GM21619 (cell line): ENCODE measurements at regions not wholly inside any gene's neighbourhood (a gene's known extent, or its start where the extent isn't known, plus 50 kb on each side); places are given as distances from the start of the nearest gene placed in this dataset.

ENCODE experiments used
- ATAC-seq: cut with Tn5 transposase; IDR thresholded peaks from one replicate; pipeline ENCODE4 v1.9.1; 2021; ENCODE audit not compliant: unreplicated experiment

- ATAC-seq, result no peak
Measured at GRCh38 chr1:222046684-222047263, 304.9 kb upstream of the DUSP10 start.

GRCh38 chr1:222045786-222046185 lies 303.9 kb upstream of the DUSP10 start:
- no peak for ATAC-seq

DNA sequence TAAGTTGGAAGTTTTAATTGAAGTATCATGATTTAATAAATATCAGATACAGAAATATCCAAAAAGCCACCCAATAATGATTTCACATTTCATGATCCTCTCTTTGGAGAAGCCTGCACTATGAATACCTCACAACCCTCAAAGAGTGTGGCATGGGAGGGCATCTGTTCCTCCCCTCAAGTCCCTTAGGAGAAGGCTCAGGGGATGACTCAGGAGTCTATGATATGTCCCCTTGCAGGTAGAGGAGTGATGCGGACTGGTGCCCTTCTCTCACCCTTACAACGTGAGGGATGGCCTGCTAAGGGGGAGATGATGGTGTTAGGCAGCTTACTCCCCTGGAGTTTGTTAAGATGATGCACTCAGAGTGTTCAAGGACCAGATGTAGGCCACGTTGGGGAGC lies 303.3 kb upstream of the DUSP10 start:
- ATAC-seq, result no peak

DNA sequence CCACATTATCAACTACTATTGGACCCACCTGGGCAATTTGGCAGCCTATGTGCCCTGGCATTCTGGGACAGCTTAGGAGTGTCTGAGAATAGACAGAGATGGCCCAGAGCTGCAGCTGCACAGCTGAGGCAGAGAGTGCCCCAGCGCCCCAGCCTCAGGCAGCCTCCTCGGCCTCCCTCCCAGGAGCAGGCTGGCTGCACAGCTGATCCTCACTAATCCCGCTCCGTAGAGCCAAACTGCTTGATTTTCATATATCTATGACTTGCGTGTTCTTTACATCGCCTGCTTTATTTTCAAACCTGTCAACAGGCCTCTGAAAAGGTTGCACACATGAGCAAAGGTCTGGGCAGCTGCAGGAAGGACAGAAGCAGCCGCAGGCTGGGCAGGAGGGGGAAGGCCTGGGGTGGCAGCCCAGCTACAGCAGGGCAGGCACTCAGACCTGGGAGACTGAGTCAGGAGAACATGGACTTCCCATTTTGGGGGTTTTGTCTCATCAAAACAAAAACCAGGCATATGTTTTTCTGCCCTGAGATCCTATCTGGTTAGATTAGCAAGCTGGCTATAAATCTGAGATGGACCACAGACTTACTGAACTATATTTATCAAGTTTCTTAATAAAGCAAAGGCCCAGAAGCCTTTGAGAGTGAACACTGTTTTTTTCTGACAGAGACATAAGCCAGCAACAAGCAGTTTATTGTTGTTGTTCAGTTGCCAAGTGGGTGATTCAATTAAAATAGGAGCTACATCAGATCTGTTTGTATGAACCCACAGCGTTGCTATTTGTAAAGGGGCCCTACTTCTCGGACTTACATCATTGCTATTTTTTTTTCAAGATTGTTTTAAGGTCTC lies 301.8 kb upstream of the DUSP10 start:
- no peak for ATAC-seq

DNA sequence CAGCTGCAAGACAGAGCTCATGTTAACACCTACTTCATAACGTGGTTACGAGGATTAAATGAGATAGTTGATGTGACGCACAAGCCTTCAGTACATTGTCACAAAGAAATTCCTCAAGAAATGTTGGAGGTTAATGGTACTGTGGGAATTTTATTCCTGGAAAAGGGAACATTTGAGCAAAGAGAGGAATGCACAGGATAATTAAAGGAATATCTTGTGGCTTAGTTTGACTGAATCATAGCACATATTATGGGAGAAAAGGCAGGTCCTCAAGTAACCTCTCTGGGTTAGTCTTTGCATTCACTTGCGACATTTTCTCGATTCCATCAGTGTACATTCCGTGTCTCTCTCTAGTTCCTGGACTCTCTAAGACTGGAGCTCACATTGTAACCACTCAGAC lies 300.2 kb upstream of the DUSP10 start:
- ATAC-seq, result no peak

DNA sequence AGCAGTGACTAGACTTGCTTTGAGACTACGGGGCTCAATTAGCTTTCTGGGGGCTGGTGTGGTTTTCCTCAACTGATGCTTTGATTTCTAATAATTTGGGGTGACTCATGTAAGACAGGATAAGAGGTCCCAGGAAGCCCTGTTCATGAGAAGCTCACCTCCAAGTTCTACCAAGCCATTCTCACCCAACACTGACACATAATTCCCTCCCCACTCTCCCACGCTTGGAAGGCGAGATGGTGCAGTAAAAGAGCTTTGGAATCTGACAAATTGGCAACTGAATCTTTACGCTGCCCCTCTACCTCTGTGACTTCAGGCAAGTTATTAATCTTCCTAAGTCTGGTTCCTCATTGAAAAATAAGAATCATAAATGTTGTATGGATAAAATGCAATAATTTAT lies 299.1 kb upstream of the DUSP10 start:
- ATAC-seq, result no peak

DNA sequence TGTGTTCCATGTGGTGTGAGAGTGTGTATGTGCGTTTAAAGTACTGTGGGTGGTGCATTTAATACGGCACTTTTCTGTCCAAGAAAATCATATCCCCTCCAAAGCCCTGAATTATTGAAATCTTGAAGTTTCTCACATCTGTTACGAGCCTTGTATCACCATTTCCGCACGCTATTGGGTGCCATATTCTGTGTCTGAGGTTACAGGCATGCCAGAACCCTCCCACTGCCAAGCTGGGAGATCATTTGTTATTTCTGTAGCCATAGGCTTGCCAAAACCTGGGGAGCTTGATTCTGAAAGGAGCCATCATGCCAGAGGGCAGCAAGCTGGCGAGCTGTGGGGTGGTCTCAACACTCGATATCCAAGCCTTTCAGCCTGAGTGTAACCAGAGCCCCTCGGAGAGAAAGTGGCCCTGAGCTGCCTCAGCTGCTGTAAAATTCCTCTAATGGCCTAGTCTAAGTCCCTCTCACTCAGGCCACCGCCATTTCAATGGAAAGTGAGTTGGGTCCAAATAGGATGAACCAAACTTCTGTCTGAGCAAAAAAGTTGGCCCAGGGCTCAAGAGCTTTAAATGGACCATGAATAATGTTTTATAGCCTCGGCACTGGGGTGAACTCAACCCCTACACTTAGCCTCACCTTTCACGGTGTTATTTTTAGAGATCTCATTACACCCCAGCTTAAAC lies 298.4 kb upstream of the DUSP10 start:
- no peak for ATAC-seq

DNA sequence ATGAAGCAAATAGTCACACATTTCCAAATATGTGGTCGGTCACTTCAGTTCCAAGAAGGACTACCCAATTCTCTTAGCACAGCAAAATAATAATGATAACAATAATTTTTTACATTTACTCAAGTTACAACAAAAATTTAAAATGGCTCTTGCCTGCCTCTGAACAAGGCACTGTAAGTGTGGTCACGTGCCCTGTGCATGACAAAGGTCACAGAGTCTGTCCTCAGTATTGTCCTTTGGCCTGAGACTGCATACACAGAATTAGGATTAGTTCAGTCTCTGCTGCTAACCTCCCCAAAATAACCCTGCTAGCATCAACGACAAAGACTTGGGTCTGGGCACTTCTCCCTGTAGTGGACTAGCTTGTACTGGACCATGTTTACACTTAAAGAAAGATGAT lies 297.1 kb upstream of the DUSP10 start:
- ATAC-seq, result no peak

- no peak for ATAC-seq
Measured at GRCh38 chr1:222037720-222038119, 295.8 kb upstream of the DUSP10 start.

DNA sequence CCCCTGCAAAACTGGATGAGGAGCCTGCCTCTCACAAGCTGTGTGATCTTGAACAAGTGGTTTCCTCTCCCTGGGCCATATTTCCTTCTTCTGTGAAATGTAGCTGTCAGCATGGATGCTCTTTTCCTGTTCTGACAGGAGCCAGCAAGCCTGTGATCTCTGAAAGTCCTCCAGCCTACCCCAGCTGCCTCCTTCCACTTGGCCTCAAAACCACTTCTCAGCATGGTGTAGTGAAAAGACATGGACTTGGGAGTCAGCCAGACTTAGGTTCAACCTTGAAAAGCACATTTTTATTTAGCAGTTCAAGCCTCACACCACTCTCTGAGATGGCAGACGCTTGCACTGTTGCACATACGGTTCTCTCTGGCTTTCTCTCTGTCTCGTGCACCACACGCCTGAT lies 292.9 kb upstream of the DUSP10 start:
- no peak for ATAC-seq

DNA sequence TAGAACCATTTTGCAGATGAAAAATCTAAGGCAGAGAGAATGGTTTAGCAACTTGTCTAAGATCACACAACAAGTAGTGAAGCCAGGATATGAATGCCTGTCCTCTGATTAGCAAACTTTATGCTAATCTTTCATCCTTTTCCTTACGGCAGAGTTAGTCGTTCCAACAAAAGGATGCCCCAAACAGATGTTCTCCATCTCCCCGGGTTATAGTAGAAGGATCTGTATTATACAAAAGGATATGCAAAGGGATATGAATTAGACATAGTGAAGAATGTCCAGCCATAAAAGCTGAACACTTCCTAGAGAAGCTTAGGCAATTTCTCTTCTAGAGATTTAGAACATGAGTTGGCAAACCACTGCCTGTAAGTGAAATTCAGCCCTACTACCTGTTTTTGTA lies 291.6 kb upstream of the DUSP10 start:
- no peak for ATAC-seq

DNA sequence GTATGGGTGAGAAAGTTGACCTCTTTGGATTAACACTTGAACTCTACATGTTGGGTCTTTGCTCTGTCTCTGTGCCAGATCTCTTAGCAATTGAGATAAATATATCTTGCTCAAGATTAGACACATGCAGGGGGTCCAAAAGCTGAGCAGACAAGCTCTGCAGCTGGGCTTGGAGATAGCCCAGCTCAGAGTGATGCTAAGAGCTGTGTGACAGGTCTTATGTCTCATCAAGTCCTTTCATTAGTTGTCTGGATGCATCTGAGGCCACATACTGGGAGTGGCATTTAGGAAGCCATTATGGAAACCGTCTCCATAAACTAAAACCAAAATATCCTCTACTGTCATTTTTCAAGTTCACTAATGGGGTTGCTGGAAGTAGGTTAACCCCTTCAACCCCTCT lies 289.4 kb upstream of the DUSP10 start:
- no peak for ATAC-seq

- ATAC-seq, result no peak
Measured at GRCh38 chr1:222028676-222029075, 286.8 kb upstream of the DUSP10 start.

DNA sequence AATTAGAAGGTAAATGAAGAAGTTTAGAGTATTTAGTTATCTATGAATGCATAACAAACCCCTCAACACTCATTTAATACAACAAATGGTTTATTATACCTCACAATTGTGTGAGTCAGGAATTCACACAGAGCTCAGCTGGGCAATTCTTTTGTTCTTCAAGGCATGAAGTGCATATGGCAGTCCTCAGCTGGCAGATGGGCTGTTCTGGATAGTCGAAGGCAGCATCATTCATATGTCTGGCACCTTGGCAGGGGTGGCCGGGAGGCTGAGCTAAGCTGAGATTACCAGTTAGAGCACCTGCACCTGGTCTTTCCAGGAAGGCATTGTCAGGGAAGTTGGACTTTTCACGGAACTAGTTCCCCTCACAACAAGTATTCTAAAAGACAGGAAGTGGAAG lies 286.2 kb upstream of the DUSP10 start:
- no peak for ATAC-seq

DNA sequence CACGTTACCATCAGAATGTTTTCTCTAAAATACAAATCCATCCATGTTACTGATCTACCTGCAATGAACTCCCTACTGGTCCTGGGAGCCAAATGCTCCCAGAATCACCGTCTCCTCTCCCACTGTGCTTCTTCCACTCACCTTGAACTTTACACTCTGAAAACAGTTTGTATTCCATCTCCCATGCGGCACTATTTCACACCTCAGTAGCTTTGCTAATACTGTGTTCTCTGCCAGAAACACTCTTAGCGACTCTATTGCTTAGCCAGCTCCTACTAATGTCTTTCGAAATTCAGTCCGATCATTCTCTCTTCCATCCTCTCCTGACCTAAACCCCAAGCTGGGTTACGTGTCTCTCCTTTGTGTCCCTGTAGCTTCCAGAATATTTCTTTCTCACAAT lies 284.4 kb upstream of the DUSP10 start:
- no peak for ATAC-seq

DNA sequence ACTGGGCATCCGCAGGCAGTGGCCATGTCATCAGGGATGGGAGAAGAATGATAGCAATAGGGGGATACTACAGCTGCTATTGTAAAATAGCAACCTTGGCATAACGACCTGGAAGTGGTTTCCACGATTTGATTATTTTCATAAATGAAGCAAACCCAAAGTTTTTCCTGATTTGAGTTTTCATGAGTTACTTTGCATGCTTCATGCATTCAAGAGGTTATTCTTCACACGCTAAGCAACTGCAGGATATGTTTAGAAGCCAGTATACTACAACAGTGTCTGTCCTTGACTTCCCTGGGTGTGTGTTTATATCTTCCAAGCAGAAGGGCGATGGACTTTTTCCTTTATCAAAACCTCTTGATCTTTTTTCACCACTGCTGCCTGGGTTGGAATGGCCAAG lies 281.1 kb upstream of the DUSP10 start:
- no peak for ATAC-seq

DNA sequence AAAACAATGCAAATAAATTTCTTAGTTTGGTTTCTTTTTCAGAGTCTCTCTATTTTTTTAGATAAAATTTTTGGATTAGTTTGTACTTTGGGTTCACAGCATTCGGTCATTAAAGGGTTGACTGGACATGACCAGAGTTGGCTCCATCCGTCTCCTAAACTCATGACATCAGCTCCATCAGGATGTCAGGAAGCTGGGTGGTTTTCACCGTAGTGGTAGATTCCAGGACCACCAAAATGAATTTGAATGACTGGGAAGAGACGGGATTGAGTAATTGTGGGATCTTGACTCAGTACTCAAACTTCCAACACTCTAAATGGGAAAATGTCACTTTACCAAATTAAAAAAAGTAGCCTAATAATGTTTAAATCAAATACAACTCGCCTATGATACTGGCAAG lies 279.2 kb upstream of the DUSP10 start:
- ATAC-seq, result no peak

GRCh38 chr1:222020553-222020952 lies 278.7 kb upstream of the DUSP10 start:
- ATAC-seq, result no peak

DNA sequence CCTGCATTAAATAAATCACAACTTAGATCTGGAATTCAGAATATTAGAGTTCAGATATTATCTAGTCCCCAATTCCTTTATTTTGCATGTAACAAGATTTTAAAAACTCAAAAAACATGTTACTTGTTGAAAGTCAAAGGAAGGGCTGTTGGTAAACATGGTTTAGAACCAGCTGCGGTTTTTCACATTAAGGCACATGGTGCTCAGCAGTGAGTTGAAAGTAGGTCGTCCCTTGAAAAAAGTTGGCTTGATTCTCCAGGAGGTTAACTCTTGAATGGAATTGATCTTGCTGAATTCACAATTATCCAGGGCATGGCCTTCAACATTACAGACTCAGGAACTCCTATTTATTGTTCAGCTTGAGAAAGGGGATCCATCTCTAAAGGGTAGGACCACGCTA lies 277.1 kb upstream of the DUSP10 start:
- ATAC-seq, result no peak

DNA sequence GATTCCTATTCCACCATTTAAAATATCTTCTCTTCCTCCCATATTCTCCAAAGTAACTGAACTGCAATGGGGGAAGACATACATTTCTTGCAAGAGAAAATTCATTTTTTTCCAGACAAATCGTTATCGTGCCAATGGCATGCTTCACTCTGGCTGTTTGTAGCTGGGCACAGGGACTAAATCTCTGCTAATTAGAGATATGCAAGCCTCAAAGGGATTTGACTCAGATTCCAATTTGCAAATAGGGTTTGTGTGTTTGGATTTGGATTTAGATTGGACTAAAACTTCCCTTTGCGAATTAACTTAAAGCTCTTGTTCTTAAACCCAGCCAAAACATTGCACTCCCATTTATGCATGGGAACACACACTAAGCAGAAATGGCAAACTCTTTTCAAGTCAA lies 276.2 kb upstream of the DUSP10 start:
- ATAC-seq, result no peak

GRCh38 chr1:222015686-222016085 lies 273.8 kb upstream of the DUSP10 start:
- ATAC-seq, result no peak

DNA sequence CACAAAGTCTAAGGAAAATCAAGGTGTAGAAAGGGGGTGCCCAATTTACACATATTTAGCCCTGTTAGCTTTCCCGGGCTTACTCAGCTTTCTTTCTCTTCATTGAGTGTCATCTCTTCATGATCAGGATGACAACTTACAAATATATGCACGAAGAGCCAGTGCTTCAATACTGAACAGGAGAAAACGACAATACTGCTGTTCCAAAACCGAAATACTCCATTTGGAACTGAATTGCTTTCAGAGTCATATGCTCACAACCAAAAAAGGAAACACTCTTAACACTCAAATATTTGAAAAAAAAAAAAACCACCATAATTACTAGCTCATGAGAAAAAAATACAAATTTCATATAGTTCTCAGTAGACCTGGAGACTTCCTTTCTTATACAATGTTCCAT lies 272.1 kb upstream of the DUSP10 start:
- no peak for ATAC-seq
